HUES48 (cell line): ENCODE measurements at regions not wholly inside any gene's neighbourhood (a gene's known extent, or its start where the extent isn't known, plus 50 kb on each side); places are given as distances from the start of the nearest gene placed in this dataset.

Experiments used
- H3K27ac ChIP-seq: one replicate; pipeline ENCODE4 v1.7.0; 2013; ENCODE audit warnings: low read depth, low read length, inconsistent platforms
- H3K27me3 ChIP-seq: 2 replicates; pipeline ENCODE4 v1.6.1; 2013; ENCODE audit warnings: mild to moderate bottlenecking, low read length; ENCODE audit not compliant: control insufficient read depth, insufficient read depth
- H3K36me3 ChIP-seq: 2 replicates; pipeline ENCODE4 v1.6.1; 2013; ENCODE audit warnings: low read length; ENCODE audit not compliant: control insufficient read depth, insufficient read depth
- H3K4me1 ChIP-seq: 2 replicates; pipeline ENCODE4 v1.6.1; 2013; ENCODE audit warnings: mild to moderate bottlenecking, low read length; ENCODE audit not compliant: control insufficient read depth, insufficient read depth
- H3K4me3 ChIP-seq: 2 replicates; pipeline ENCODE4 v1.5.1; 2013; ENCODE audit warnings: mild to moderate bottlenecking, low read depth, low read length
- H3K9ac ChIP-seq: 2 replicates; pipeline ENCODE4 v1.6.1; 2013; ENCODE audit warnings: mild to moderate bottlenecking, low read depth, low read length, moderate library complexity
- H3K9me3 ChIP-seq: 2 replicates; pipeline ENCODE4 v1.6.1; 2013; ENCODE audit warnings: low read length; ENCODE audit not compliant: control insufficient read depth, insufficient read depth

DNA sequence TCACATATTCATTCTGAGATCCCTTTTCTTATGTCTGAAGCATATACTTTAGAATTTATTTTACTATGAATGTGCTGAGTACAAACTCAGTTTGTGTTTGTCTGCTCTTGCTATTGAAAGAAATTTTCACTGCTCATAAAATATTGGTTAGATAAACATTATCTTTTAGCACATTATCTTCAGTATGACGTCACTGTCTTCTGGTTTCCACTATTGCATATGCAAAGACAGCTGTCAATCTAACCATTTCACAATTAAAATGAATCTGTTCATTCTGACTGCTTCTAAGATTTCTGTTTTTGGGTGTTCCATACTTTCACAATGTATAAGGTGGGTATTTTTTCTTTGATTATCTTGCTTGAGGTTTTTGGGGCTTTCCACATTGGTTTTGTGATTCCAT is 526.2 kb upstream of the CDH6 start:
- H3K9ac ChIP-seq: no peak overlapping the region
- no peaks in the 10 kb centered on the region for H3K9me3 ChIP-seq
- peaks cover 6% of the 10 kb centered on the region; the same call in 1 of the 2 replicates for H3K4me1 ChIP-seq
- no peaks in the 10 kb centered on the region for H3K36me3 ChIP-seq
- H3K4me3 ChIP-seq: no peak overlapping the region
- H3K27me3 ChIP-seq: no peaks in the 10 kb centered on the region
- H3K27ac ChIP-seq: no peak overlapping the region

- Histone ChIP-seq H3K4me3 (no peak overlapping the region), H3K9me3 (no peaks in the 10 kb centered on the region), H3K27me3 (no peaks in the 10 kb centered on the region), H3K27ac (no peak overlapping the region), H3K36me3 (no peaks in the 10 kb centered on the region), H3K9ac (no peak overlapping the region), H3K4me1 (peaks cover 15% of the 10 kb centered on the region)
Measured at GRCh38 chr5:30663536-30663935, 530.0 kb upstream of the CDH6 start.

DNA sequence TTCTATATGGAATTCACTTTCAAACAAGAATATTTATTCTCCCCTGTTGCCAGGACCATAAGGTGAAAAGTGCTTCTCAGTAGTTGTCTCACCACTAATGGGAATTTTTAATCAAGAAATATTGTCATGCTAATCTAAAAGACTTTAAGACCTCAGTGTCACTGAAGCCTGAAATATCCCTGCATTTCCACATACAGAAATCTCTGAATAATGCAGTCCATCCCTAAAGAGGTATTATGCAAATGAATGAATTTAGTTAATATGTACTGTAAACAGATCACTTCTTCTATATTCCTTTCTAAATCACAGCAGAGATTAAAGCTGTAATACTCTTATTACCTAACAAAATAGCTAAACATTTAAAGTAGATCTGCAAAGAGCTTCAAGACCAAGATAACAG is 531.1 kb upstream of the CDH6 start:
- H3K4me3 ChIP-seq: no peak overlapping the region
- peak overlapping the region; percentile 62 for H3K27ac ChIP-seq
- no peaks in the 10 kb centered on the region for H3K27me3 ChIP-seq
- H3K4me1 ChIP-seq: peaks cover 15% of the 10 kb centered on the region
- no peaks in the 10 kb centered on the region for H3K9me3 ChIP-seq
- no peaks in the 10 kb centered on the region for H3K36me3 ChIP-seq
- H3K9ac ChIP-seq: no peak overlapping the region

DNA sequence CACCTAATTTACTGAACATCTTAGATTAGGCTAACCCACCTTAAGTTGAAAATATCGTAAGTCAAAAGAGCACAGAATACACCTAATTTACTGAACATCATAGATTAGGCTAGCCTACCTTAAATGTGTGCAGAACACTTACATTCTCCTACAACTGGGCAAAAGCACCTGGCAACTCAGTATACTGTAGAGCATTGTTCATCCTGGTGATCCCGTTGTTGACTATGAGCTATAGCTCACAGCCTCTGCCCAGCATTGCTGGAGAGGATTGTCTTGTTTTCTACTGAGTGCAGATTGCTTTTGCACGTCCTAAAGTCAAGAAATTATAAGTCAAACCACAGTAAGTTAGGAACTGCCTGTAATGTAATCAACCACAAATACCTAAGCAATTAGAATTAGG is 531.8 kb upstream of the CDH6 start:
- H3K9ac ChIP-seq: no peak overlapping the region
- H3K36me3 ChIP-seq: no peaks in the 10 kb centered on the region
- H3K4me1 ChIP-seq: peaks cover 15% of the 10 kb centered on the region
- peak overlapping the region; percentile 7 for H3K27ac ChIP-seq
- H3K9me3 ChIP-seq: no peaks in the 10 kb centered on the region
- no peaks in the 10 kb centered on the region for H3K27me3 ChIP-seq
- H3K4me3 ChIP-seq: no peak overlapping the region

- H3K27me3 ChIP-seq: no peaks in the 10 kb centered on the region
- no peak overlapping the region for H3K4me3 ChIP-seq
- no peak overlapping the region for H3K27ac ChIP-seq
- no peaks in the 10 kb centered on the region for H3K9me3 ChIP-seq
- H3K36me3 ChIP-seq: no peaks in the 10 kb centered on the region
- peaks cover 15% of the 10 kb centered on the region for H3K4me1 ChIP-seq
- H3K9ac ChIP-seq: no peak overlapping the region
Measured at GRCh38 chr5:30659417-30659816, 534.1 kb upstream of the CDH6 start.

DNA sequence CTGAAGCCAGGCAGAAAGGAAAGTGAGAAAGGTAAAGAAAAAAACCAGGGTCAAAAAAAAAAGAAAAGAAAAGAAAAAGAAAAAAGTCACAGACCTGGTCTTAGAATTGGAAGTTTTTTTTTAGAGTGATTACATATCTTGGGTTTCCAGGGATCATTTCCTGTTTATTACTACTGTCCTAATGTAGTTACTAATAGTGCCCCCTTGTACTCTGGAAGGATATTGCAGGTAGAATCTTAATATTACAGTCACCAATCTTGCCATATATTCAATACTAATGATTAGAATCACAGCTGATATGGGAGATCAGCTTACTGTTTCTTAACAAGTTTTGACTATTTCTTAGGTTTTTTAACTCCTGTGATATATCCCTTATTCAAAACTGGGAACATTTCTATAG is 543.2 kb upstream of the CDH6 start:
- Histone ChIP-seq H3K27ac (no peak overlapping the region), H3K27me3 (no peaks in the 10 kb centered on the region), H3K4me1 (no peaks in the 10 kb centered on the region), H3K4me3 (no peak overlapping the region), H3K9ac (no peak overlapping the region), H3K36me3 (no peaks in the 10 kb centered on the region), H3K9me3 (no peaks in the 10 kb centered on the region)

GRCh38 chr5:30638899-30639298 is 554.6 kb upstream of the CDH6 start:
- no peaks in the 10 kb centered on the region for H3K4me1 ChIP-seq
- no peak overlapping the region for H3K4me3 ChIP-seq
- H3K27ac ChIP-seq: no peak overlapping the region
- H3K9me3 ChIP-seq: no peaks in the 10 kb centered on the region
- no peaks in the 10 kb centered on the region for H3K36me3 ChIP-seq
- no peak overlapping the region for H3K9ac ChIP-seq
- H3K27me3 ChIP-seq: no peaks in the 10 kb centered on the region

DNA sequence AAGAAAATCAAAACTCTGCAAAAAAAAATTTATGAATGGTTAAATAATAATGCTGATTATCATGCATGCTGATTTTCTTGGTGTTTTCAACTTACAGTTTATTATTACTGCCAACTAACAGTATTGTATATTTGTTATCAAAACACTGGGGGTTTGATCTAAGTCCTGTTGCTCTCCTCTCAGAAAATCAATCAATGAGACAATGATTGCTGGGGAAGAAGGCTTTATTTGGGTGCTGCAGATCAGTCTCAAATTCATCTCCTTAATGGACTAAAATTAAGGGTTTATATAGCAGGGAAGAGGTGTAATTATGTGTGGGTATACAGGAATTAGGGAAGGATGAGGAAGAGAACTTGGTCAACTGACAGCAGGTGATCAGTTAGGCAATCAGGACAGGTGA is 565.5 kb upstream of the CDH6 start:
- Histone ChIP-seq H3K9ac (no peak overlapping the region), H3K36me3 (no peaks in the 10 kb centered on the region), H3K9me3 (peaks cover 11% of the 10 kb centered on the region), H3K27me3 (no peaks in the 10 kb centered on the region), H3K4me1 (no peaks in the 10 kb centered on the region), H3K27ac (no peak overlapping the region), H3K4me3 (no peak overlapping the region)

GRCh38 chr5:30626557-30626956 is 566.9 kb upstream of the CDH6 start:
- Histone ChIP-seq H3K4me3 (no peak overlapping the region), H3K9ac (no peak overlapping the region), H3K4me1 (no peaks in the 10 kb centered on the region), H3K27me3 (no peaks in the 10 kb centered on the region), H3K27ac (no peak overlapping the region), H3K36me3 (no peaks in the 10 kb centered on the region), H3K9me3 (peaks cover 11% of the 10 kb centered on the region)

- H3K4me3 ChIP-seq: no peak overlapping the region
- H3K9me3 ChIP-seq: no peaks in the 10 kb centered on the region; the same call in 1 of the 2 replicates
- no peaks in the 10 kb centered on the region for H3K4me1 ChIP-seq
- H3K36me3 ChIP-seq: no peaks in the 10 kb centered on the region
- no peaks in the 10 kb centered on the region for H3K27me3 ChIP-seq
- no peak overlapping the region for H3K27ac ChIP-seq
- H3K9ac ChIP-seq: no peak overlapping the region
Measured at GRCh38 chr5:30620481-30621085, 572.9 kb upstream of the CDH6 start.

GRCh38 chr5:30608501-30608900 is 585.0 kb upstream of the CDH6 start:
- Histone ChIP-seq H3K36me3 (no peaks in the 10 kb centered on the region), H3K9me3 (no peaks in the 10 kb centered on the region), H3K27me3 (peaks cover 16% of the 10 kb centered on the region), H3K4me3 (no peak overlapping the region), H3K9ac (no peak overlapping the region), H3K4me1 (peaks cover 24% of the 10 kb centered on the region), H3K27ac (peak overlapping the region; percentile 66)
